C4-2B (cell line): ENCODE measurements at regions not wholly inside any gene's neighbourhood (a gene's known extent, or its start where the extent isn't known, plus 50 kb on each side); places are given as distances from the start of the nearest gene placed in this dataset.

Experiments used
- ZFX ChIP-seq: fragments of 450-650 bp; IDR thresholded peaks from 2 replicates; pipeline ENCODE4 v1.6.1; 2017
- TF ChIP-seq, protein P1 (sequence below): fragments of 450-650 bp; conservative IDR thresholded peaks from 2 replicates; pipeline ENCODE4 v1.5.1; 2017; ENCODE audit warnings: mild to moderate bottlenecking

DNA sequence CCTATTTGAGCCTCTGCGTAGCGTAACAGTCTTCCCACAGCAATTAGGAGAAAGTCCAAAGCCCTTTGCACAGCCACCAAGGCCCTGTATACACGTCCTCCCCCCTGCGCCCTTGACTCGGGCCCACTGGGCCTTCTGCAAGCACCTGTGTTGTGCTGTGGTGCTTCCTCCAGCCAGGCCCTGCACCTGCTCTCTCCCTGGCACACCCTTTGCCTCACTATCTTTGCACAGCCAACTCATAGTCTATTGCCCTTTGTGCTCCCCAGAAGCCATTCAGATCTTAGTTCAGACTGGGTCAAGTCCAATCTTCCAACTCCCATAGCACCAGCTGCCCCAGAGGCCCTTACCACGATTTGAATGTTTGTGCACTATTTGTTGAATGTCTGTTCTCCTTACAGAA lies 271.6 kb upstream of the MGAT5 start:
- TF ChIP-seq, protein P1, sequence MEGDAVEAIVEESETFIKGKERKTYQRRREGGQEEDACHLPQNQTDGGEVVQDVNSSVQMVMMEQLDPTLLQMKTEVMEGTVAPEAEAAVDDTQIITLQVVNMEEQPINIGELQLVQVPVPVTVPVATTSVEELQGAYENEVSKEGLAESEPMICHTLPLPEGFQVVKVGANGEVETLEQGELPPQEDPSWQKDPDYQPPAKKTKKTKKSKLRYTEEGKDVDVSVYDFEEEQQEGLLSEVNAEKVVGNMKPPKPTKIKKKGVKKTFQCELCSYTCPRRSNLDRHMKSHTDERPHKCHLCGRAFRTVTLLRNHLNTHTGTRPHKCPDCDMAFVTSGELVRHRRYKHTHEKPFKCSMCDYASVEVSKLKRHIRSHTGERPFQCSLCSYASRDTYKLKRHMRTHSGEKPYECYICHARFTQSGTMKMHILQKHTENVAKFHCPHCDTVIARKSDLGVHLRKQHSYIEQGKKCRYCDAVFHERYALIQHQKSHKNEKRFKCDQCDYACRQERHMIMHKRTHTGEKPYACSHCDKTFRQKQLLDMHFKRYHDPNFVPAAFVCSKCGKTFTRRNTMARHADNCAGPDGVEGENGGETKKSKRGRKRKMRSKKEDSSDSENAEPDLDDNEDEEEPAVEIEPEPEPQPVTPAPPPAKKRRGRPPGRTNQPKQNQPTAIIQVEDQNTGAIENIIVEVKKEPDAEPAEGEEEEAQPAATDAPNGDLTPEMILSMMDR = no peak
- no peak for TF ChIP-seq ZFX
